Hepatocyte (in vitro differentiated cells): ENCODE measurements at regions not wholly inside any gene's neighbourhood (a gene's known extent, or its start where the extent isn't known, plus 50 kb on each side); places are given as distances from the start of the nearest gene placed in this dataset.

Source experiments
- CTCF ChIP-seq: fragments of 200-600 bp; sonication (generic); IDR thresholded peaks from 2 replicates; pipeline ENCODE4 v1.5.1; 2016; ENCODE audit warnings: antibody characterized with exemption, mild to moderate bottlenecking; ENCODE audit not compliant: poor library complexity
- EZH2 ChIP-seq: fragments of 200-600 bp; sonication (generic); IDR thresholded peaks from 2 replicates; pipeline ENCODE4 v1.6.1; 2016; ENCODE audit warnings: antibody characterized with exemption, mild to moderate bottlenecking, borderline replicate concordance
- EZH2phosphoT487 ChIP-seq: fragments of 200-600 bp; sonication (generic); IDR thresholded peaks from one replicate; pipeline ENCODE4 v1.6.1; 2018; ENCODE audit warnings: antibody characterized with exemption, mild to moderate bottlenecking, low read depth, moderate library complexity; ENCODE audit not compliant: unreplicated experiment, severe bottlenecking

- TF ChIP-seq CTCF (no peak), EZH2 (no peak), EZH2phosphoT487 (no peak)
These were observed 305.3 kb downstream of the PRR32 start for GRCh38 chrX:127124871-127125270.
